Activated naive CD4-positive, alpha-beta T cell treated with anti-CD3 and anti-CD28 coated beads, Interleukin-2, amount 50 U/mL, for 24 hours (primary cell): ENCODE measurements at regions not wholly inside any gene's neighbourhood (a gene's known extent, or its start where the extent isn't known, plus 50 kb on each side); places are given as distances from the start of the nearest gene placed in this dataset.

Source experiments
- H3K27ac Mint-ChIP-seq: one replicate; pipeline ENCODE4 v1.8.0; 2021; ENCODE audit warnings: mild to moderate bottlenecking, mixed read lengths
- H3K27me3 Mint-ChIP-seq: one replicate; pipeline ENCODE4 v1.8.0; 2021; ENCODE audit warnings: mixed read lengths
- H3K36me3 Mint-ChIP-seq: one replicate; pipeline ENCODE4 v1.8.0; 2021; ENCODE audit warnings: mixed read lengths
- H3K4me1 Mint-ChIP-seq: one replicate; pipeline ENCODE4 v1.8.0; 2021; ENCODE audit warnings: mixed read lengths
- H3K4me3 Mint-ChIP-seq: one replicate; pipeline ENCODE4 v1.8.0; 2021; ENCODE audit warnings: mild to moderate bottlenecking, mixed read lengths
- H3K9me3 Mint-ChIP-seq: one replicate; pipeline ENCODE4 v1.8.0; 2021; ENCODE audit warnings: mixed read lengths

GRCh38 chr15:36271048-36271447, 308.4 kb upstream of the CDIN1 start:
- Mint-ChIP-seq H3K4me1 (no peaks in the 10 kb centered on the region), H3K9me3 (peaks cover 3% of the 10 kb centered on the region), H3K27ac (no peak overlapping the region), H3K36me3 (no peaks in the 10 kb centered on the region), H3K4me3 (no peak overlapping the region), H3K27me3 (peaks cover 1% of the 10 kb centered on the region)

- Mint-ChIP-seq H3K4me1 (no peaks in the 10 kb centered on the region), H3K27me3 (peaks cover 4% of the 10 kb centered on the region), H3K4me3 (no peak overlapping the region), H3K27ac (no peak overlapping the region), H3K9me3 (peaks cover 13% of the 10 kb centered on the region), H3K36me3 (no peaks in the 10 kb centered on the region)
Measured at GRCh38 chr15:36275656-36276055, 303.8 kb upstream of the CDIN1 start.

- H3K36me3 Mint-ChIP-seq, result no peaks in the 10 kb centered on the region
Measured at GRCh38 chr15:36278219-36278618, 301.2 kb upstream of the CDIN1 start.

GRCh38 chr15:36282821-36283220, 296.6 kb upstream of the CDIN1 start:
- Mint-ChIP-seq H3K27me3 (peaks cover 2% of the 10 kb centered on the region), H3K36me3 (no peaks in the 10 kb centered on the region), H3K27ac (no peak overlapping the region), H3K4me1 (no peaks in the 10 kb centered on the region), H3K9me3 (no peaks in the 10 kb centered on the region), H3K4me3 (no peak overlapping the region)

More at GRCh38 chr15:36278219-36278618, 301.2 kb upstream of the CDIN1 start:
- no peak overlapping the region for H3K27ac Mint-ChIP-seq
- peaks cover 2% of the 10 kb centered on the region for H3K27me3 Mint-ChIP-seq
- H3K4me1 Mint-ChIP-seq, result no peaks in the 10 kb centered on the region
- H3K4me3 Mint-ChIP-seq, result no peak overlapping the region
- H3K9me3 Mint-ChIP-seq, result peaks cover 13% of the 10 kb centered on the region

GRCh38 chr15:36284911-36285310, 294.5 kb upstream of the CDIN1 start:
- Mint-ChIP-seq H3K4me3 (no peak overlapping the region), H3K4me1 (no peaks in the 10 kb centered on the region), H3K27me3 (peaks cover 2% of the 10 kb centered on the region), H3K27ac (no peak overlapping the region), H3K36me3 (no peaks in the 10 kb centered on the region), H3K9me3 (no peaks in the 10 kb centered on the region)

- H3K4me1 Mint-ChIP-seq, result no peaks in the 10 kb centered on the region
- no peaks in the 10 kb centered on the region for H3K9me3 Mint-ChIP-seq
- no peaks in the 10 kb centered on the region for H3K27me3 Mint-ChIP-seq
- H3K27ac Mint-ChIP-seq, result no peak overlapping the region
- no peaks in the 10 kb centered on the region for H3K36me3 Mint-ChIP-seq
- no peak overlapping the region for H3K4me3 Mint-ChIP-seq
Measured at GRCh38 chr15:36291501-36291900, 287.9 kb upstream of the CDIN1 start.

- no peaks in the 10 kb centered on the region for H3K9me3 Mint-ChIP-seq
- H3K27ac Mint-ChIP-seq, result no peak overlapping the region
Measured at GRCh38 chr15:36294359-36294758, 285.1 kb upstream of the CDIN1 start.

GRCh38 chr15:36301947-36302346, 277.5 kb upstream of the CDIN1 start:
- Mint-ChIP-seq H3K4me1 (no peaks in the 10 kb centered on the region), H3K4me3 (no peak overlapping the region), H3K27ac (no peak overlapping the region), H3K9me3 (no peaks in the 10 kb centered on the region), H3K27me3 (no peaks in the 10 kb centered on the region), H3K36me3 (no peaks in the 10 kb centered on the region)

More at GRCh38 chr15:36294359-36294758, 285.1 kb upstream of the CDIN1 start:
- H3K36me3 Mint-ChIP-seq, result no peaks in the 10 kb centered on the region
- no peak overlapping the region for H3K4me3 Mint-ChIP-seq
- no peaks in the 10 kb centered on the region for H3K27me3 Mint-ChIP-seq
- no peaks in the 10 kb centered on the region for H3K4me1 Mint-ChIP-seq

- Mint-ChIP-seq H3K4me1 (no peaks in the 10 kb centered on the region), H3K27me3 (no peaks in the 10 kb centered on the region), H3K4me3 (no peak overlapping the region), H3K27ac (no peak overlapping the region), H3K36me3 (no peaks in the 10 kb centered on the region), H3K9me3 (no peaks in the 10 kb centered on the region)
Measured at GRCh38 chr15:36313021-36313420, 266.4 kb upstream of the CDIN1 start.

GRCh38 chr15:36313736-36314280, 265.6 kb upstream of the CDIN1 start:
- Mint-ChIP-seq H3K27me3 (no peaks in the 10 kb centered on the region), H3K4me1 (no peaks in the 10 kb centered on the region), H3K36me3 (no peaks in the 10 kb centered on the region), H3K27ac (no peak overlapping the region), H3K9me3 (no peaks in the 10 kb centered on the region), H3K4me3 (no peak overlapping the region)

GRCh38 chr15:36315649-36316048, 263.8 kb upstream of the CDIN1 start:
- H3K4me3 Mint-ChIP-seq, result no peak overlapping the region
- H3K4me1 Mint-ChIP-seq, result no peaks in the 10 kb centered on the region
- no peaks in the 10 kb centered on the region for H3K9me3 Mint-ChIP-seq
- no peak overlapping the region for H3K27ac Mint-ChIP-seq
- no peaks in the 10 kb centered on the region for H3K36me3 Mint-ChIP-seq
- no peaks in the 10 kb centered on the region for H3K27me3 Mint-ChIP-seq

- H3K36me3 Mint-ChIP-seq, result no peaks in the 10 kb centered on the region
- H3K4me1 Mint-ChIP-seq, result no peaks in the 10 kb centered on the region
- H3K9me3 Mint-ChIP-seq, result peaks cover 10% of the 10 kb centered on the region
- H3K27ac Mint-ChIP-seq, result no peak overlapping the region
- no peak overlapping the region for H3K4me3 Mint-ChIP-seq
- H3K27me3 Mint-ChIP-seq, result peaks cover 11% of the 10 kb centered on the region
Measured at GRCh38 chr15:36323615-36324014, 255.8 kb upstream of the CDIN1 start.

GRCh38 chr15:36325206-36325605, 254.2 kb upstream of the CDIN1 start:
- no peaks in the 10 kb centered on the region for H3K4me1 Mint-ChIP-seq
- H3K27me3 Mint-ChIP-seq, result peaks cover 11% of the 10 kb centered on the region
- H3K9me3 Mint-ChIP-seq, result peaks cover 10% of the 10 kb centered on the region
- no peaks in the 10 kb centered on the region for H3K36me3 Mint-ChIP-seq
- H3K4me3 Mint-ChIP-seq, result no peak overlapping the region
- H3K27ac Mint-ChIP-seq, result no peak overlapping the region

- H3K4me1 Mint-ChIP-seq, result no peaks in the 10 kb centered on the region
- no peak overlapping the region for H3K4me3 Mint-ChIP-seq
- H3K27ac Mint-ChIP-seq, result no peak overlapping the region
- H3K9me3 Mint-ChIP-seq, result peaks cover 10% of the 10 kb centered on the region
- H3K36me3 Mint-ChIP-seq, result no peaks in the 10 kb centered on the region
- H3K27me3 Mint-ChIP-seq, result peaks cover 5% of the 10 kb centered on the region
Measured at GRCh38 chr15:36329592-36329991, 249.8 kb upstream of the CDIN1 start.

GRCh38 chr15:36330598-36330997, 248.8 kb upstream of the CDIN1 start:
- H3K9me3 Mint-ChIP-seq, result peaks cover 5% of the 10 kb centered on the region
- no peaks in the 10 kb centered on the region for H3K4me1 Mint-ChIP-seq
- no peaks in the 10 kb centered on the region for H3K36me3 Mint-ChIP-seq
- H3K27me3 Mint-ChIP-seq, result peaks cover 5% of the 10 kb centered on the region
- no peak overlapping the region for H3K27ac Mint-ChIP-seq
- H3K4me3 Mint-ChIP-seq, result no peak overlapping the region

GRCh38 chr15:36331531-36332275, 247.7 kb upstream of the CDIN1 start:
- Mint-ChIP-seq H3K27me3 (peaks cover 5% of the 10 kb centered on the region), H3K4me3 (no peak overlapping the region), H3K36me3 (no peaks in the 10 kb centered on the region), H3K27ac (no peak overlapping the region), H3K9me3 (peaks cover 5% of the 10 kb centered on the region), H3K4me1 (no peaks in the 10 kb centered on the region)

- Mint-ChIP-seq H3K27me3 (peaks cover 5% of the 10 kb centered on the region), H3K4me1 (no peaks in the 10 kb centered on the region), H3K4me3 (no peak overlapping the region), H3K36me3 (no peaks in the 10 kb centered on the region), H3K27ac (peak overlapping the region; percentile 66), H3K9me3 (peaks cover 5% of the 10 kb centered on the region)
Measured at GRCh38 chr15:36332301-36332700, 247.1 kb upstream of the CDIN1 start.
